HG03135 (cell line): ENCODE measurements at regions not wholly inside any gene's neighbourhood (a gene's known extent, or its start where the extent isn't known, plus 50 kb on each side); places are given as distances from the start of the nearest gene placed in this dataset.

Source experiments
- ATAC-seq: cut with Tn5 transposase; IDR thresholded peaks from one replicate; pipeline ENCODE4 v1.9.1; 2021; ENCODE audit warnings: mild to moderate bottlenecking, moderate library complexity; ENCODE audit not compliant: unreplicated experiment

DNA sequence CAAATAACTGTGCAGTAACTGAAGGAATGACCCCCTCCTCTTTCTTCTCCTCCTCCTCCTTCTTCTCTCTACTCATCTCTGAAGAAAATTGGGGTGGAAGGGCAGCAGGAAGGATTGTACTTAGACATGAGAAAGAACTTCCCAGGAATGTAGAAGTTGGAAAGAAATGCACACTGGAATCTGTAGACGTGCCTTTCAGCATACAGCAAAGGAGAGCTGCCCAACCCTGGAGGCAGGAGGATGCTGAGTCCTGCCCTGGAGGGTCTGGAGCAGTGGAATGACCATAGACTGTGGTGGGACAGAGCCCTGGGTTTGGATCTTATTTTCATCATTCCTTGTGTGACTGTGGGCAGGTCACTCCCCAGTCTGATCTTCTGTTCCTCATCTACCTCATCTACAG lies 80.1 kb downstream of the PJA1 start:
- no peak for ATAC-seq

DNA sequence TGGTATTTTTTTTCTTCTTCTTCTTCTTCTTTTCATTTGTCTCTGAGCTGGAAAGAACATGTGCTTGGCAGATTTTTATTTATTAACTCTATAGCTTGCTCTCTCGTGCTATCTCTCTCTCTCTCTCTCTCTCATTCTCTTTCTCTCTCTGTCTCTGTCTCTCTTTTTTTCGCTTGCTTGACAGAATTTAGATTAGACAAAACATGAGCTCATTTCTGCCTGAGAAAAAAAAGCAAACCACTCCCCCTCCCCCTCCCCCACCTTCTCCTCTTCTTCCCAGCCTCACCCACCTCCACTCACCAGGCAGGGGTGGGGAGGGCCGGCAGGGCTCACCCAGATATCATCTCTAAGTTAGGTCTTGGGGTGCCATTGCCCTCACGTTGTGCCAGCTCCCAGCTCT lies 81.5 kb downstream of the PJA1 start:
- no peak for ATAC-seq

DNA sequence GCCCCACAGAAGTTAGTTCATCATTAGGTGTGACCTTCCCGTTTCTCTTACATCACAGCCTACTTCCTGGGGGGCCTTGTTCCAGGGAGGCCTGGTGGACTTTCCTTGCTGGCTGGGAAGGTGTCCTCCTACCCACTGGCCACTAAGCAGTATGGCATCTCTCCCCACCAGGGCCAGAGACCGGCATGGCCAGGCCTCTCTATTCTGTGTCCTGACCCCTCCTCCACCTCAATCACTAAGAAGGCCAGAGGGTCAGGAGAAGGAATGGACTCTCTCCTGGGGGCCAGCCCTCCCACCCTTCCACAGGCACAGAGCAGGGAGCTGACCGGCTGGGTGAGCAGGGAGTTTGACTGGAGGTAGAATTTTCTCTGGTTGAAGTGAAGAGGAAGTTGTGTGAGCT lies 81.9 kb downstream of the PJA1 start:
- no peak for ATAC-seq

DNA sequence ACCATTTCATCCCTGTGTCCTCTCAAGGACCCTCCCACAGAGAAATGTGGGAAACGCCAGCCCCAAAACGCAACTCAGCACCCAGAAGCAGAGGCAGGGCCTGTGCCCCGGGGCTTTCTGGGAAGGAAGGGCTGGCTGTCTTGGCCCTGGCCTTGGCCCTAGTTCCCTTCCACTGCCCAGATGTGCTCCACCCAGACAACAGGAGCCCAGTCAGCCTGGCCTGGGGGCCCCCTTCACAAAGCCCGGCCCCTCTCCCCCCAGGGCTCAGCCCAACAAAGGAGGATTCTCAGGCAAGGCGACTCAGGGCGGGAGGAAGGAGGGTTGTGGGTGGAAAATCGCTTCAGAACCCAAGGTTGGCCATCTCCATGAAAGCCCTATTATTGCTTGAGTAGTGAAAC lies 82.5 kb downstream of the PJA1 start:
- no peak for ATAC-seq

DNA sequence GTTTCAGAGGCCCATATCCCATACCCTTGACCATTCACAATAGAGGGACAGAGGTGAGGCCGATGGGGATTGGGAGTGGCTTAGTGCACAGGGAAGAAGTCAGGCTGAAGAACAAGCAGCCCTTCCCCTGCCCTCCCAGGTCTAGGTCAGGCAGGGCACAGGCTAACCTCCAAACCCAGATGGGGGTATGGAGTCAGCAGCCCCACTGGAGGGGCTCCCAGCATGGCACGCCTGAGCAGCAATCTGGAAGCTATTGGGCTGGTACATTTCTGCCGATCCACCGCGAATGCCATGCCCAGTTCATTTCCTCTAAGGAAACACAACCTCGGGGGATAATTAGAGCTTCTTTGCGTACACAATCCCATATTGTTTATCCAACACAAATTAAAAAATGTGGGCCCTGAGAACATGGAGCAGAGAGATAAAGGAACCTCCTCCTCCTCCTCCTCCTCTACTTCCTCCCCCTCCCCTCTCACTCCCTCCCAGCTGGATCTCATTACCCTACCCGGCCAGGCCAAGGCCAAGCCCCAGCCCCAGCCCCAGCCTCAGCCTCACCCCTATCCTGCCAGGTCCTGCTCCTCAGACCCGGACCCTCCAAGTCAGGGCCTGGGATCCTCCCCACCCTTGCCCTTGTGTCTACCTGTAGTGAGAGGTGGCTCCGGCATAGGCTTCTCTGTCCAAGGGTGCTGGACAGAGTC lies 83.0 kb downstream of the PJA1 start:
- no peak for ATAC-seq

DNA sequence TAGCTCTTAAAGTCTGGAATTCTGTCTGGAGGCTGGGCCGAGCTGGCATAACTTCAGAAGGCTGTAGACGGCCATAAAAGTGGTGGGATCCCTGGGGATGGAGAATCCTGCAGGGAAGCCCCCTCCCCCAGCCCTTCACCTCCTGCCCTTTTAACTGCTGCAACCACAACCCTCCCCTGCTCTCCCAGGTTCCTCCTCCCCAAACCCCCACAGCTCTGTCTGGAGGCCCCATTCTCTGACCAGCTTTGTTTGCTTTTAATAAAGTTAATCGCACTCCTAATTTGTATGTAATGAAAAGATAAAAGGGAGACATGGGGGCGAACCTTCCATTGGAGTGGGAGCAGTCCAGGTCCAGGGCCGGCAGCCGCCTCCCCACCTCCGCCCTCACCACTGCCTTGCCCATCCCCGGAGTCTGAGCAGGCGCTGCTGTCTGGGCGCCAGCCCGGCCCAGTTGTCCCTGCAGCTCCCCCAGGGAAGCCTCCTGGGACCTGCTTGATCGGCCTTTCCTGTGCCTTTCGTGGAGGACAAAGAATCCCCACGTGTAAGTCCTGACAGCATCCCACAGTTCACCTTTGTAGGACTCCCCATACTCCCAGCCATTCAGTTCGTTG lies 84.3 kb downstream of the PJA1 start:
- ATAC-seq = no peak

DNA sequence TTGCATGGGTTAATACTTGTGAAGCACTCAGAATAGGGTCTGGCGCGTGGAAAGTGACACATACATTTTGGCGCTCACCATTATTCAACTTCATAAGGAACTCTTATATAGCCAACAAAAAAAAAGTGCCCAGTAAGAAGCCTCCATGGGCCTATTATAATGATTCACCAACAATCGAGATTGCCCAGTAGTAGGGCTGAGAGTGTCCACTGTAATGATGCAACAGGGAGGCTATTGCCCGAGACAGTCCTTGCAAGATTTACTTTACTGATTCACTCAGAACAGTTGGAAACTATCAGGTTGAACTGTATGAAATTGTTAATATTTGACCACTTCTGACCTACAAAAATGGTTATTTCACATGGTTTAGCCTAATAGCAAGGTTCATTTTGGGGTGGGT lies 86.0 kb downstream of the PJA1 start:
- no peak for ATAC-seq

DNA sequence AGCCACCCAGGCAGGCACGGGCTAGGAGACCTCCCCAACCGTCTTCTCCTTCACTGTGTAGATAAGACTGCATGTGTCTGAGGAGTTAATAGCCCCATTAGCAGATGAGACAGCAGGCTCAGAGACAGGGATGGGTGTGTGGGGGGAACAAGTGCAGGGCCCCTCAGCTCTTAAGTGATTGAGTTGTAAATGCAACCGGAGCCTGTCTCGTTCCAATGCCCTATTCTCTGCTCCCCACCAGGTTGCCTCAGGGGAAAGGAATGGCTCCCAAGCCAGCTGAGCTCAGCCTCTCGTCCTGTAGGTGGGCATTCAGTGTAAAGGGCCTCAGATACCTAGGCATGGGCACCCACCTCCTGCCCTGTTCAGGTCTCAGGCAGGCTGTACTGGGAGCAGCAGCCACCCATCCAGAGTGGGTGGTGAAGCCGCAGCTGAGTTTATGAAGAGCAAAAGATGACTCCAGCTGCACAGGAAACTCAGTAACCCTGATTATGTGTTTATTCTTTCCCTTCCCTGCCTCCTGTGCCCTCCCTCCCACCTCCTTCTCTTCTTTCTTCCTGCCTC lies 87.3 kb downstream of the PJA1 start:
- no peak for ATAC-seq

DNA sequence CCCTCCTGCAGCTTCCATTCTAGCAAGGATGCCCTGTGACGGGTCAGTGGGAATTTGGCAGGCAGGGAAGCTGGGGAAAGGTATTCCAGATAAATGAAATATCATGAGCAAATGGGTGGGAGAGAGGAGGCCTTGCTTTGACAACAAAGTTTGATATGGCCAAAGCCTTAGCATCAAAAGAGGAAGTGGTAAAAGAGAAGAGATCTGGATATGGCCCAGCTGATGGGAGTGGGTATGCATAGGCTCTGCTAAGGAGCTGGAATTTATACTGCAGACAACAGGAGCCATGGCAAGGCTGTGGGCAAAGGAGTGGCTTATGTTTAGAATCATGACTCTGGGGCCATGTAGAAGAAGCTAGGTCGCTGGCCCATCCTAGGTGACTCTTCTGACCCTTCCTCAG lies 89.2 kb downstream of the PJA1 start:
- no peak for ATAC-seq

DNA sequence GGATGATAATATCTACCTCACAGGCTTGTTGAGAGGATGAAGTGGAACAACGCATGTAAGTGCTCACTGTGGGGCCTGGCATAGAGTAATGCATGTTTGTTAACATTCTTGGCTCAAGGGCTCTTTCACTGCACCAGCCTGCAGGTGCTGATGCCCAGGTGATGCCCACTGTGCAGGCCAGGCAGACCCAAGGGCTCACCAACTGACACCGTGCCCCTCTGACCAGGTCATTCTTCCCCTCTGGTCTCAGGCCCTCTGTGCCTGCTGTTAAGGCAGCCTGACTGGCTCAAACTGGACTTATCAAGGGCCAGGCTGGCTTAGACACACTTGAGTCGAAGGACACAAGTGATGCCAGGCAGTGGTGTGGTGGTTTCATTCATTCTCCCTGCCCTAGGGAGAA lies 90.5 kb downstream of the PJA1 start:
- no peak for ATAC-seq

DNA sequence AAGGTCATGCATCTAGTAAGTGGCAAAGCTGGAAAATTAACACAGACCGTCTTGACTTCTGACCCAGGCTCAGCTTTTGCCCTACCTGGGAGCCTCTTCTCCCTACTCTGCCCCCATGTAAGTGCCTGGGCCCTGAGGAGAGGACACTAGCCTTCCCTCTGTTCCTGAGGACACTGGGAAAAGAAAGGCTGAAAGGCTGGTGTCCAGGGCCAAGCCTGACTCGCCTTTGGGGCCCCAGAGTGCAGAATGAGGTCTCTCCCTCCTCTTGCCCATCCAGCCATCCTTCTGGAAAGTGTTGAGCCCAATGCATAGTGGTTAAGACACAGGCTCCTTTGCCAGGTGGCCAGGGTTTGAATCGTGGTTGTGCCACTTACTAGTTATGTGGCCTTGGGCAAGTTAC lies 91.5 kb downstream of the PJA1 start:
- no peak for ATAC-seq

DNA sequence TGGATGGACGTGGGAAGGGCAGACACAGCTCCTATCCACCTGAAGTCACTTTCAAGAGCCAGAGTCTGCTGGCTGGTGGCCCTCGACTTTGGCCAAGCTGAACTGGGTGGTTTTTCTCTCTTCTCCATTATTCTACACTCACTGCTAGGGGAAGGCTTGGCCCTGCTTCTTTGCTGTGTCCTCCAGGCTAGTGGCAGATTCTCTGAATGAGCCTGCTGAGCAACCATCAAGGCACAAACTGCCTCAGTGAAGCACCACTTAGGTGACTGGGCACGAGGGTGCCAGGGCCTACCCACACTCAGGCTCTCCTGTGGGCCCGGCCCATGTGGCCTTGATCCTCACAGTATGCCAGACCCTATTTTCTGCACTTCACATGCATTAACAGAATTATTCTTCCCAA lies 92.0 kb downstream of the PJA1 start:
- no peak for ATAC-seq

DNA sequence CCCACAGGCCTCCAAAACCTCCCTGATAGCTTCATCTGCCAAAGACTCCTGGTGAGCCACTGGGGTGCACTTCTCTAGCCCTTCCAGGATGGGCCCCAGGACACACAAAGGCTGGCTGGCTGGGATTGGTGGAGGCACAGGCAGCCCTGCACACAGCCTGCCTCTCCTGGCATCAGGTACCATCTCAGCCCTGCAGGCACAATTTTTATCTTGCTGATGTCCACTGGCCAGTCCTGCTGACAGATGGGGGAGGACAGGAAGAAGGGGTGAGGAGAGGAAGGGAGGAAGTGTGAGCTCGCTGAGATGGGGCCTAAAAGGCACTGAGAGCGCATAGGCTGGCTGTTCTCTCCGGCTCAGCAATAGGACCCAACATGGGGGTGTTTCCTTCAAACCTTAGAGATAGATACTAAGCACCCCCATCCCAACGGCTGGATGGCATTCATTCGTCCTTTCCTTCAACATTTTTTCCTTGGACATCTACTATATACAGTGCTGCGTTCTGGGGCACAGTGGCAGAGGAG lies 92.7 kb downstream of the PJA1 start:
- no peak for ATAC-seq

DNA sequence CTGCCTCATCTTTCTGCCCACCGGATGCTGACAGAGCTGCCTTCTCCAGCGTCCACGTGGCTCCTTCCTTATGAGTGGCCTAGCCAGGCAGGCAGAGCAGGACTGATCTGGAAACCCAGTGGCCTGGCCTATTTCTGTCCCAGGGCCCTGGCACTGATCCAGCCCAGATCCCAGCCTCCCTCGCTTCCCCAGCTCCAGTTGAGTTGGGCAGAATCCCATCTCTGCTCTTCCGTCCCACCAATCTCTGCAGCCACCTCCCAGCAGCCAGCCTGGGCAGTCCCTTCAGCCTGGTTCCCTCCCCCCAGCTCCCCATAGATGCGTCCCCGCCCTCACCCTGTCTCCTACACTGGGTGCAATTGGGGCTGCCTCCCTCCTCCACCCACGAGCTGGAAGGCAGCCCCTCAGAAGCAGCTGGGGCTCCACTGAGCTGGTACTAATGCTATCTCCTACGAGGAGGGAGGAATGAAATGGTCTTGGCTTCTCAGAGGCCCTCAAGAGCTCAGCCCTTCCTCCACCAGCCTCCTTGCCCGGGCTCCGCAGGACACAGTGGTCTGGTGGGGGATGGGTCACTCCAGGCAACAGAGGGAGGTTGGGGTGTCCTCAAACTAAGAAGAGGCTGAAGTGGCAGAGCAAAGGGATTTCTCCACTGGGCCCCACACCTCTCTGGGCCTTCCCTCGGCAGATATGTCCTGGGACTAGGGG lies 94.2 kb downstream of the PJA1 start:
- no peak for ATAC-seq

DNA sequence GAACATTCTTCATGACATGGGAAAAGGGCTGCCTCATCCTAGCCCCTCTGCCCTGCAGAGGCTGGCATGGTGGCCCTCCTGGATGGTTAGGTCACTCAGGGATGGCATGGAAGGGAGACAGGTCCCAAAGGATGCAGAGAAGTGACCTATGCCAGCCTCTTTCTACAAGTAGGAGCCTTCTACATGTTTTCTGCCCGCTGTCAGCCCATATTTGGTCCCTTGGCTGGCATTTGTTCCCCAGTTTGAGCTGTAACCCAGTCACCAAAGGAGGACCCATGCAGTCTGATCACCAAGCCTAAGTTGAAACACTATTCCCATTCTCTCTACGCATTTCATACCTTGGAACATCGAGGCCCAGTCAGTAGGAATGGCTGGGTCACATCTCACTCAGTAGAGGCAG lies 95.4 kb downstream of the PJA1 start:
- ATAC-seq = no peak

DNA sequence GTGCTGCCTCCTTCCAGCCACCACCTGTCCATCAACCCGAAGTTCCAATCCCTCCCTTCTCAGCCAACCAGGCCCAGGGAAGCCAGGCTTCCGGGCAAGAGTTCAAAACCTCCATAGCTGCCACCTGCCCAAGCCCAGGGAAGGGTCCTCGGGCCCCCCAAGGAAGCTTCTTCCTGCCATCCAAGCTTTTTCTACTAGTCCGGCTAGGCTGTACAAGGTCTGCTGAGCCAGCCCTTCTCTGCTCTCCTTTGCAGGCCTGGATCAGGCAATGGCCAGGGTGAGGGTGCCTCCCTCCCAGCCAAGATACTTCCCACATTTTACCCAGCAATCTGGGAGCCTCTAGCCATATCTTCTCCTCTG lies 96.2 kb downstream of the PJA1 start:
- ATAC-seq = no peak

DNA sequence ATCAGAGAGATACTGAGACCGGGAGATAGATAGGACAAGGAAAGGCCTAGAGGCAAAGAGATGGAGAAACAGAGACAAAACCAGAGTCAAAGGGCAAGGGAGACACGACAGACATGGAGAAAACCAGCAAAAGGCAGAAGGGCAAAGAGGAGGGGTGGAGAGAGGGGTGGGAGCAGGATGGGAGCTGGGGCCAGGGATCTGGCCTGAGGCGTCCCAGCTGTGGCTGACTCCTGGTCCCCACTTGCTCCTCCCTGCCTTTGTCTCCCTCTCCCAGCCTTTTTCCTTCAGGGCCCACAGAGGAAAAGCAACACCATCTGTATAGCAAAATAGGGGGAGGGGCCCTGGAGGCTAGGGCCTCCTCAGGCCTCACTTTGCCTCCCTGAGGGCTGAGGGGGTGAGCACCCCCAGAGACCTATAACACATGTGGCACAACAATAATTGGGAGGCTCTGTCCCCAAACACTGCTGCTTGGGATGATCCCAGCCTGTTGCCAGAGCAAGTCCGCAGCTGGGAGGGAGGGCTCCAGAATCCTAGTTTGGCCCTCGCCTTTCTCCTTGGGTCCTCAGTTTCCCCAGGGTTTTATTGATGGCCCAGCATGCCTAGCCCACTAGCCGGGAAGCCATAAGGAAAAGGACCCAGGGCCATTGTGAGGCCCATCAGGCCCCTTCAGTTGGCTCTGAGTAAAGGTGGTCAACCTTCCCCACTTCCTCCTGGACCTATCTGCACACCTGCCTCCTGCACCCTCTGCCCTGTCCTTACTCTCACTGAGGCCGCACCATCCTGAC lies 96.8 kb downstream of the PJA1 start:
- no peak for ATAC-seq

DNA sequence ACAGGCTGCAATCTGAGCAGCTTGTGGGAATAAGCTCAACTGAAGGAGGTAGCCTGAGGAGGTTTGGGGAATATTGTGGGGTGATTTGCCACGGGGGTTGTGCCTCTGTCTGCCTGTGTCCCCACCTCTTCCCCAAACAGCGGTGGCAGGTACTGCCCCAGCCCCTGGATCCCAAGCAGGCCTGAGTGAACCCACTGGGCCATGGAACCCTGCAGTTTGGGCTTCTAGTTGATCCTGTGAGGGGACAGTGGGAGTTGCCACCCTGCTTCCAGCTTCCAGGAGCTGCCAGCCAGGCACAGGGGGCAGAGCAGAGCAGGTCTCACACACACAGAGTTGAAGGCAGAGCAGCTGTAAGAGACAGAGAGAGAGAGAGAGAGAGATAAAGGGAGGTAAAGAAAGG lies 97.4 kb downstream of the PJA1 start:
- ATAC-seq = no peak

DNA sequence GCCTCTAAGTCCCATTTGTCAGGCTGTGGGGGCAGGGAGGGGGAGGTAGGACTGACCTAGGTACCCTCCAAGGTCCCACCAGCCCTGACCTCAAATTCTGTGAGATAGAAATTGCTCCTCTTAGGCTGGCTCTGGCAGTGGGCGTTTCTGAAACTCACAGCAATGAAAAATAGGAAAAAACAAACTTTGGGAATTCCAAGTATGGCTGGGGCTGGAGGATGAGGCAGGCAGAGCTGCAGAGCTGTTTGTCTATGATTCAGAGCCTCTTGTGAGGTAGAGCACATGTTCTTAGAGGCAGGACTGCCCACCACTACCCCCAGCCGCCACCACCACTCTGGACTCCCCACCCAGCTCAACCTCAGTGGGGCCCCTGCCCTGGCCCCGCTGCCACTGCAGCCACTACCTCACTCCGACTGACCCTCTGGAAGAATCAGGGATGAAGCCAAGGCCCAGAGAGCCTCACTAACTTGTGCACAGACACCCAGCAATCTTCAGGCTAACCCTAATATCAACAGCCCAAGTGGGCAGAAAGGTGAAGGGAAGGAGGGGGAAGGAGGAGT lies 98.2 kb downstream of the PJA1 start:
- ATAC-seq = no peak

DNA sequence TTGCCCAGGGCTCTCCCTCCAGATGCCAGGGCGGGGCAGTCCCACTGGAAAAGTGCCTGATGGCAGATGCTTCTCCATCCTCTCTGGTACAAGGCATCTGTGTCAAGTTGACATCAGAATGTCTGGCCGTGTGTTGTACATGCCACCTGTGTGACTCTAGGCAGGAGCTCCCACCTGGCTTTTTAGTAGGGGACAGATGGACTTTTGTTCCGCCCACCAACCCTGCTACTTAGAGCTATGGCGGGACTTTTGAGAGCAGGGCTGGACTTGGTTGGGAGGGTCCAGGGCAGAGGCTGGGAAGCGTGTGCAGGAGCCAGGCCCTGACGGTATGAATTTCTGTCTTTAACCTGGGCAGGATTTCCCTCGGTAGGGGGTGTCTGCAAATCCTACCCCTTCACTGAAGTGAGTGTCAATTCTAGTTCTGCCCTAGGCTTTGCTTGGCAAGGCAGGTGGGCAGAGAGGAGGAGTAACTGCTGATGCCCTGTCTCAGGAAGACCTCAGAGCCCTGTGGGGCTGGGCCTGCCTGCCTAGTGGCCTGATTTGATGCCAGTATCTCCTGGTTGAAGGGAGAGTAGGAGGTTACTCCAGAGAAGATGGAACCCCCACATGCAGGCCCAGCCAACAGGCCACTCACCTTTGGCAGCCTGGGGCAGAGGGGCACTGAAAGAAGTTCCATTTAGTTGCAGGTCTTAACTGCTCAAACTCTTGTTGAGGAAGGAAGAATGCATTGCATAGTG lies 99.1 kb downstream of the PJA1 start:
- no peak for ATAC-seq
